H1 (cell line): ENCODE measurements at regions not wholly inside any gene's neighbourhood (a gene's known extent, or its start where the extent isn't known, plus 50 kb on each side); places are given as distances from the start of the nearest gene placed in this dataset.

ENCODE experiments used
- CTCF ChIA-PET: fragments of 300-600 bp; sonication (Branson Sonifier 250); formaldehyde crosslinking; loops from one replicate; lab custom pipeline; 2021; ENCODE audit not compliant: partially characterized antibody; lab: Charles Lee
- POLR2A ChIA-PET: fragments of 300-600 bp; sonication (Branson Sonifier 250); formaldehyde crosslinking; loops from one replicate; lab custom pipeline; 2021; ENCODE audit warnings: inconsistent platforms; ENCODE audit not compliant: partially characterized antibody; lab: Charles Lee
- DNase-seq, 2 experiments: peaks; one replicate each; pipeline versions ENCODE4 v3.0.0 to v3.0.0-alpha.2; 2010 to 2022; ENCODE audit warnings: low spot score in 2 of 2, low read depth in 1 of 2, mixed read lengths in 1 of 2
- FAIRE-seq: peaks from 2 replicates; lab custom pipeline; 2011; peaks lifted over from hg19 to GRCh38; lab: Jason Lieb, UNC
- H2AFZ ChIP-seq: 2 replicates; pipeline ENCODE4 v1.8.1; 2012; ENCODE audit warnings: low read length, inconsistent platforms
- H2AK5ac ChIP-seq: 2 replicates; pipeline ENCODE4 v1.6.1; 2013; ENCODE audit warnings: low read depth, low read length
- H2BK120ac ChIP-seq: replicated peaks from 2 replicates; pipeline ENCODE3; 2013; ENCODE audit warnings: low read depth, low read length, inconsistent platforms
- H2BK12ac ChIP-seq: 2 replicates; pipeline ENCODE4 v1.6.1; 2013; ENCODE audit warnings: low read depth, low read length
- H2BK15ac ChIP-seq: 2 replicates; pipeline ENCODE4 v1.6.1; 2013; ENCODE audit warnings: low read length
- H2BK20ac ChIP-seq: 2 replicates; pipeline ENCODE4 v1.6.1; 2013; ENCODE audit warnings: low read length
- H2BK5ac ChIP-seq: 2 replicates; pipeline ENCODE4 v1.6.1; 2013; ENCODE audit warnings: low read depth, low read length
- H3K14ac ChIP-seq: 2 replicates; pipeline ENCODE4 v1.6.1; 2013; ENCODE audit warnings: inconsistent platforms; ENCODE audit not compliant: insufficient read length
- H3K18ac ChIP-seq: 2 replicates; pipeline ENCODE4 v1.6.1; 2013; ENCODE audit warnings: low read length; ENCODE audit errors: extremely low read depth
- H3K23ac ChIP-seq: 2 replicates; pipeline ENCODE4 v1.6.1; 2013; ENCODE audit warnings: inconsistent platforms; ENCODE audit not compliant: insufficient read length
- H3K23me2 ChIP-seq: 2 replicates; pipeline ENCODE4 v1.6.1; 2013; ENCODE audit warnings: low read depth, low read length
- H3K27ac ChIP-seq: 2 replicates; pipeline ENCODE4 v1.6.1; 2011; ENCODE audit warnings: low read depth, low read length, inconsistent platforms
- H3K27me3 ChIP-seq, 4 experiments: replicated peaks in 1 of 4; 1 replicate in 1 of 4; 2 replicates in 3 of 4; pipeline versions ENCODE4 v1.6.1 to v1.8.1; 2011 to 2013; ENCODE audit warnings: low read length in 3 of 4, mild to moderate bottlenecking in 3 of 4, inconsistent platforms in 2 of 4, mixed read lengths in 2 of 4, moderate library complexity in 1 of 4; ENCODE audit not compliant: control insufficient read depth in 3 of 4, insufficient read depth in 3 of 4; ENCODE audit errors: extremely low read depth in 1 of 4
- H3K36me3 ChIP-seq, 4 experiments: 2 replicates each; pipeline versions ENCODE4 v1.6.1 to v1.8.1; 2011 to 2013; ENCODE audit warnings: mild to moderate bottlenecking in 4 of 4, low read length in 3 of 4, moderate library complexity in 2 of 4, control low read depth in 1 of 4, inconsistent platforms in 1 of 4; ENCODE audit not compliant: insufficient read depth in 4 of 4, control insufficient read depth in 2 of 4
- H3K4ac ChIP-seq: replicated peaks from 2 replicates; pipeline ENCODE3; 2013; ENCODE audit warnings: low read length, low read depth, mixed read lengths, inconsistent platforms; ENCODE audit not compliant: insufficient read length
- H3K4me1 ChIP-seq, 4 experiments: replicated peaks in 1 of 4; 1 replicate in 1 of 4; 2 replicates in 3 of 4; pipeline versions ENCODE4 v1.6.1 to v1.8.1; 2011 to 2013; ENCODE audit warnings: low read length in 3 of 4, inconsistent platforms in 2 of 4, mixed read lengths in 1 of 4; ENCODE audit not compliant: insufficient read depth in 4 of 4, control insufficient read depth in 3 of 4
- H3K4me2 ChIP-seq, 2 experiments: 2 replicates each; pipeline versions ENCODE4 v1.6.1 to v1.8.1; 2011 to 2013; ENCODE audit warnings: low read depth in 2 of 2, low read length in 2 of 2, control low read depth in 1 of 2, inconsistent platforms in 1 of 2, mild to moderate bottlenecking in 1 of 2; ENCODE audit not compliant: insufficient read depth in 1 of 2
- H3K4me3 ChIP-seq, 4 experiments: fragments of 200-600, 300-600 bp in 1 of 4; sonication (generic), shearing (Covaris generic), sonication (Bioruptor Twin) in 1 of 4; 2 replicates each; pipeline versions ENCODE4 v1.5.1 to v1.8.1; 2011 to 2016; ENCODE audit warnings: low read length in 4 of 4, low read depth in 3 of 4, control low read depth in 2 of 4, inconsistent platforms in 2 of 4, mild to moderate bottlenecking in 2 of 4, mixed read lengths in 1 of 4, moderate library complexity in 1 of 4; ENCODE audit not compliant: insufficient read depth in 2 of 4; ENCODE audit errors: extremely low read depth in 1 of 4
- H3K56ac ChIP-seq: replicated peaks from 2 replicates; pipeline ENCODE3; 2013; ENCODE audit warnings: low read depth, mild to moderate bottlenecking, mixed read lengths, low read length, inconsistent platforms; ENCODE audit not compliant: insufficient read length
- H3K79me1 ChIP-seq: 2 replicates; pipeline ENCODE4 v1.6.1; 2013; ENCODE audit warnings: low read depth, low read length, control low read depth
- H3K79me2 ChIP-seq, 2 experiments: 2 replicates each; pipeline versions ENCODE4 v1.6.1 to v1.8.1; 2012 to 2013; ENCODE audit warnings: low read length in 2 of 2, mild to moderate bottlenecking in 2 of 2, inconsistent platforms in 1 of 2; ENCODE audit not compliant: insufficient read depth in 2 of 2, control insufficient read depth in 1 of 2
- H3K9ac ChIP-seq, 4 experiments: replicated peaks in 1 of 4; 1 replicate in 1 of 4; 2 replicates in 3 of 4; pipeline versions ENCODE4 v1.6.1 to v1.8.1; 2011 to 2013; ENCODE audit warnings: low read depth in 3 of 4, low read length in 3 of 4, control low read depth in 2 of 4, mild to moderate bottlenecking in 2 of 4, moderate library complexity in 2 of 4, inconsistent platforms in 1 of 4; ENCODE audit errors: extremely low read depth in 1 of 4
- H3K9me3 ChIP-seq, 2 experiments: 2 replicates each; pipeline versions ENCODE4 v1.6.1 to v1.8.1; 2012 to 2013; ENCODE audit warnings: mild to moderate bottlenecking in 2 of 2, moderate library complexity in 2 of 2, control low read depth in 1 of 2, inconsistent platforms in 1 of 2, low read depth in 1 of 2, low read length in 1 of 2, mixed read lengths in 1 of 2; ENCODE audit not compliant: insufficient read depth in 2 of 2
- H4K20me1 ChIP-seq, 2 experiments: replicated peaks in 1 of 2; 2 replicates each; pipeline versions ENCODE3 to v1.8.1; 2011 to 2013; ENCODE audit warnings: inconsistent platforms in 2 of 2, low read length in 2 of 2, mild to moderate bottlenecking in 1 of 2; ENCODE audit not compliant: insufficient read depth in 2 of 2, control insufficient read depth in 1 of 2
- H4K5ac ChIP-seq: 2 replicates; pipeline ENCODE4 v1.6.1; 2013; ENCODE audit warnings: low read length, low read depth, mixed read lengths, inconsistent platforms; ENCODE audit not compliant: insufficient read length
- H4K8ac ChIP-seq: 2 replicates; pipeline ENCODE4 v1.8.0; 2013; ENCODE audit warnings: mild to moderate bottlenecking, moderate library complexity, low read length, inconsistent platforms; ENCODE audit not compliant: insufficient read depth; ENCODE audit errors: extremely low read depth
- H4K91ac ChIP-seq: replicated peaks from 2 replicates; pipeline ENCODE3; 2013; ENCODE audit warnings: low read length, mixed read lengths, inconsistent platforms; ENCODE audit not compliant: insufficient read length
- ATF2 ChIP-seq: IDR thresholded peaks from 2 replicates; pipeline ENCODE4 v1.6.1; 2012; ENCODE audit warnings: low read length, inconsistent platforms
- CREB1 ChIP-seq: IDR thresholded peaks from 2 replicates; pipeline ENCODE4 v1.6.1; 2012; ENCODE audit warnings: inconsistent platforms
- HDAC6 ChIP-seq: IDR thresholded peaks from one replicate; pipeline ENCODE4 v1.7.1; 2012; ENCODE audit warnings: low read depth, mild to moderate bottlenecking, inconsistent platforms, low read length, moderate library complexity
- KDM4A ChIP-seq: IDR thresholded peaks from one replicate; pipeline ENCODE4 v1.7.1; 2012; ENCODE audit warnings: low read depth, mild to moderate bottlenecking, moderate library complexity, low read length, inconsistent platforms; ENCODE audit not compliant: severe bottlenecking
- MAFK ChIP-seq: IDR thresholded peaks from 2 replicates; pipeline ENCODE4 v1.6.1; 2012; ENCODE audit warnings: low read depth, mild to moderate bottlenecking, improper control_type of control experiment, low read length
- NANOG ChIP-seq: IDR thresholded peaks from 2 replicates; pipeline ENCODE4 v1.6.1; 2011; ENCODE audit warnings: low read length, low read depth, mild to moderate bottlenecking, inconsistent platforms; ENCODE audit not compliant: insufficient read depth, poor library complexity, severe bottlenecking
- POU5F1 ChIP-seq: IDR thresholded peaks from 2 replicates; pipeline ENCODE4 v1.6.1; 2011; ENCODE audit warnings: low read depth, mild to moderate bottlenecking, low read length, moderate library complexity
- RAD21 ChIP-seq, 2 experiments: IDR thresholded peaks in 1 of 2; conservative IDR thresholded peaks in 1 of 2; 2 replicates each; pipeline ENCODE4 v1.6.1; 2011; ENCODE audit warnings: low read depth in 2 of 2, low read length in 2 of 2, improper control_type of control experiment in 1 of 2, inconsistent platforms in 1 of 2, mild to moderate bottlenecking in 1 of 2, moderate library complexity in 1 of 2
- RXRA ChIP-seq: IDR thresholded peaks from 2 replicates; pipeline ENCODE4 v1.6.1; 2011; ENCODE audit warnings: low read depth, mild to moderate bottlenecking, low read length, moderate library complexity; ENCODE audit not compliant: insufficient read depth
- SRF ChIP-seq: IDR thresholded peaks from 2 replicates; pipeline ENCODE4 v1.6.1; 2011; ENCODE audit warnings: mild to moderate bottlenecking, low read depth, low read length, moderate library complexity
- TF ChIP-seq, protein P1 (sequence below), 3 experiments: IDR thresholded peaks; 1 replicate in 2 of 3; 2 replicates in 1 of 3; pipeline versions ENCODE4 v1.5.1 to v1.6.1; 2011; ENCODE audit warnings: low read length in 3 of 3, mild to moderate bottlenecking in 3 of 3, inconsistent platforms in 2 of 3, low read depth in 1 of 3, moderate library complexity in 1 of 3; ENCODE audit not compliant: insufficient read depth in 1 of 3; ENCODE audit errors: control extremely low read depth in 1 of 3

DNA sequence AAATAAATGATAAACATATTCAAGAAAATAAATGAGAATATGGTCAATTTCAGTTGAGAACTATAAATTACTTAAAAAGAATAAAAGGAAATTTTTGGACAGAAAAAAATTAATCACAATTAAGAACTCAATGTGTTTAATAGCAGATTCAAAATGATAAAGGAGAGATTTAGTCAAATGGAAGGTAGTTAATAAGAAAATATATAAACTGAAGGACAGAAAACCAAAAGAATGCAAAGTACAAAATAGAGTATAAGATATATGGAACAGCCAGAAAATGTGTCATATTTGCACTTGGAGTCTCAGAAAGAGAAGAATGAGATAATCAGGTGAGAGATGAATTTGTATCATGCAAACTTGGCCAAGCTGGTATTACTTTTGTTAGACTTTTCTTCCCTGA, 201.8 kb upstream of the ARID1B start:
- no peak overlapping the region for H2BK20ac ChIP-seq
- no peak overlapping the region for H3K4me3 ChIP-seq
- no peaks in the 10 kb centered on the region for H3K79me2 ChIP-seq
- FAIRE-seq (no peak), DNase-seq (no peak)
- no peak overlapping the region for H3K56ac ChIP-seq
- H2AK5ac ChIP-seq, result no peak overlapping the region
- H3K27ac ChIP-seq, result no peak overlapping the region
- H4K5ac ChIP-seq, result no peak overlapping the region
- H3K23ac ChIP-seq, result no peak overlapping the region
- no peak overlapping the region for H4K91ac ChIP-seq
- H3K4me2 ChIP-seq, result no peak overlapping the region
- no peaks in the 10 kb centered on the region; the same call in 1 of the 2 replicates for H3K23me2 ChIP-seq
- no peak overlapping the region for H2BK15ac ChIP-seq
- H2BK12ac ChIP-seq, result no peak overlapping the region
- CTCF ChIA-PET, result interaction anchor here (0.9 to 1.0 kb wide), 2 partner anchors 10 to 177 kb away, joined by 3 to 4 read pairs; no protein-coding TSS in a partner anchor
- H2BK5ac ChIP-seq, result no peak overlapping the region
- H3K36me3 ChIP-seq, result no peaks in the 10 kb centered on the region
- H3K14ac ChIP-seq, result no peak overlapping the region
- H3K9me3 ChIP-seq, result peaks cover 6 to 11% of the 10 kb centered on the region in 2 experiments; a peak in 3 of 4 replicates
- POLR2A ChIA-PET, result interaction anchor here (0.6 kb wide), 1 partner anchor 237 kb away, joined by 4 read pairs; no protein-coding TSS in a partner anchor
- no peaks in the 10 kb centered on the region for H3K27me3 ChIP-seq
- H3K18ac ChIP-seq, result no peak overlapping the region
- H4K8ac ChIP-seq, result no peak overlapping the region
- H4K20me1 ChIP-seq, result no peaks in the 10 kb centered on the region
- no peak overlapping the region for H2AFZ ChIP-seq
- no peak overlapping the region for H3K9ac ChIP-seq
- H3K79me1 ChIP-seq, result no peaks in the 10 kb centered on the region
- H3K4me1 ChIP-seq, result no peaks in the 10 kb centered on the region
- no peak overlapping the region for H3K4ac ChIP-seq
- no peak overlapping the region for H2BK120ac ChIP-seq
- TF ChIP-seq MAFK (no peak), KDM4A (no peak), POU5F1 (no peak), CREB1 (no peak), RAD21 (IDR thresholded peaks at IDR 0.05 in 1 of 2, conservative IDR thresholded peaks at IDR 0.05 in 1 of 2; ENCODE audit: low read depth in 2 of 2, low read length in 2 of 2) (no peak), HDAC6 (no peak), NANOG (no peak), ATF2 (no peak), SRF (no peak), RXRA (no peak)
- TF ChIP-seq, protein P1, sequence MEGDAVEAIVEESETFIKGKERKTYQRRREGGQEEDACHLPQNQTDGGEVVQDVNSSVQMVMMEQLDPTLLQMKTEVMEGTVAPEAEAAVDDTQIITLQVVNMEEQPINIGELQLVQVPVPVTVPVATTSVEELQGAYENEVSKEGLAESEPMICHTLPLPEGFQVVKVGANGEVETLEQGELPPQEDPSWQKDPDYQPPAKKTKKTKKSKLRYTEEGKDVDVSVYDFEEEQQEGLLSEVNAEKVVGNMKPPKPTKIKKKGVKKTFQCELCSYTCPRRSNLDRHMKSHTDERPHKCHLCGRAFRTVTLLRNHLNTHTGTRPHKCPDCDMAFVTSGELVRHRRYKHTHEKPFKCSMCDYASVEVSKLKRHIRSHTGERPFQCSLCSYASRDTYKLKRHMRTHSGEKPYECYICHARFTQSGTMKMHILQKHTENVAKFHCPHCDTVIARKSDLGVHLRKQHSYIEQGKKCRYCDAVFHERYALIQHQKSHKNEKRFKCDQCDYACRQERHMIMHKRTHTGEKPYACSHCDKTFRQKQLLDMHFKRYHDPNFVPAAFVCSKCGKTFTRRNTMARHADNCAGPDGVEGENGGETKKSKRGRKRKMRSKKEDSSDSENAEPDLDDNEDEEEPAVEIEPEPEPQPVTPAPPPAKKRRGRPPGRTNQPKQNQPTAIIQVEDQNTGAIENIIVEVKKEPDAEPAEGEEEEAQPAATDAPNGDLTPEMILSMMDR (IDR thresholded peaks at IDR 0.05; ENCODE audit: control extremely low read depth in 1 of 3, insufficient read depth in 1 of 3, low read depth in 1 of 3, low read length in 3 of 3), result no peak
